Lung (tissue), 11 donors: ENCODE measurements at regions not wholly inside any gene's neighbourhood (a gene's known extent, or its start where the extent isn't known, plus 50 kb on each side); places are given as distances from the start of the nearest gene placed in this dataset.
A peak's percentile ranks its signal among the peaks of the same experiment; 100 is the strongest.

Experiments
- ATAC-seq: fragments of 200-7000 bp; cut with Tn5 transposase; one replicate; pipeline ENCODE4 v1.9.1; 2020; ENCODE audit warnings: moderate number of reproducible peaks; ENCODE audit not compliant: insufficient read depth, low FRiP score
- DNase-seq, 3 donors: peaks; one replicate each; pipeline ENCODE4 v3.0.0-alpha.2; 2013 to 2017
- H3K27ac ChIP-seq, 2 donors: one replicate each; pipeline ENCODE4 v1.5.1; 2013; ENCODE audit warnings: mild to moderate bottlenecking in 2 of 2, moderate library complexity in 2 of 2, control low read depth in 1 of 2, inconsistent platforms in 1 of 2, low read depth in 1 of 2, low read length in 1 of 2
- H3K27me3 ChIP-seq, 3 donors: one replicate each; pipeline ENCODE4 v1.5.1; 2013; ENCODE audit warnings: low read length in 2 of 3; ENCODE audit not compliant: control insufficient read depth in 3 of 3, insufficient read depth in 3 of 3
- H3K36me3 ChIP-seq, 4 donors: one replicate each; pipeline ENCODE4 v1.5.1; 2013; ENCODE audit warnings: low read length in 4 of 4, mild to moderate bottlenecking in 1 of 4, moderate library complexity in 1 of 4; ENCODE audit not compliant: control insufficient read depth in 4 of 4, insufficient read depth in 4 of 4
- H3K4me1 ChIP-seq, 5 donors: one replicate each; pipeline ENCODE4 v1.5.1; 2013; ENCODE audit warnings: low read length in 5 of 5, mild to moderate bottlenecking in 2 of 5, moderate library complexity in 1 of 5; ENCODE audit not compliant: control insufficient read depth in 5 of 5, insufficient read depth in 5 of 5
- H3K4me3 ChIP-seq: one replicate; pipeline ENCODE4 v1.5.1; 2013; ENCODE audit warnings: mild to moderate bottlenecking, control low read depth, moderate library complexity
- H3K9ac ChIP-seq, 2 donors: one replicate each; pipeline ENCODE4 v1.5.1; 2013; ENCODE audit warnings: low read length in 2 of 2, control low read depth in 1 of 2; ENCODE audit not compliant: insufficient read depth in 1 of 2
- H3K9me3 ChIP-seq, 4 donors: one replicate each; pipeline ENCODE4 v1.5.1; 2013; ENCODE audit warnings: low read length in 3 of 4, mild to moderate bottlenecking in 1 of 4, moderate library complexity in 1 of 4; ENCODE audit not compliant: control insufficient read depth in 4 of 4, insufficient read depth in 3 of 4
- WGBS, 2 donors: extraction: QIAGEN DNeasy Blood & Tissue Kit; methylation state at CpG; one replicate each; pipeline ENCODE4 v1.1.7; 2013; 5-methylcytosine and 5-hydroxymethylcytosine counted together
- TF ChIP-seq, protein P1 (sequence below): IDR thresholded peaks from 2 replicates; pipeline ENCODE4 v1.5.1; 2012; ENCODE audit warnings: mild to moderate bottlenecking; ENCODE audit errors: control extremely low read depth, extremely low read depth
- donor health status: control.
- donor health status: control.
- donor health status: Bipolar disorder and iron deficiency.
- donor health status: healthy.
- donor health status: DM: yes; HTN: yes; CAD: no.

GRCh38 chr4:14768449-14768848, 233.8 kb upstream of the CPEB2 start:
- Histone ChIP-seq H3K9me3 (no peaks in the 10 kb centered on the region), H3K4me3 (no peak overlapping the region), H3K36me3 (no peaks in the 10 kb centered on the region), H3K27ac (no peak overlapping the region), H3K4me1 (peaks cover 0 to 21% (median 0%) of the 10 kb centered on the region in 5 donors), H3K9ac (no peak overlapping the region), H3K27me3 (no peaks in the 10 kb centered on the region)
- ATAC-seq = no peak
- TF ChIP-seq, protein P1, sequence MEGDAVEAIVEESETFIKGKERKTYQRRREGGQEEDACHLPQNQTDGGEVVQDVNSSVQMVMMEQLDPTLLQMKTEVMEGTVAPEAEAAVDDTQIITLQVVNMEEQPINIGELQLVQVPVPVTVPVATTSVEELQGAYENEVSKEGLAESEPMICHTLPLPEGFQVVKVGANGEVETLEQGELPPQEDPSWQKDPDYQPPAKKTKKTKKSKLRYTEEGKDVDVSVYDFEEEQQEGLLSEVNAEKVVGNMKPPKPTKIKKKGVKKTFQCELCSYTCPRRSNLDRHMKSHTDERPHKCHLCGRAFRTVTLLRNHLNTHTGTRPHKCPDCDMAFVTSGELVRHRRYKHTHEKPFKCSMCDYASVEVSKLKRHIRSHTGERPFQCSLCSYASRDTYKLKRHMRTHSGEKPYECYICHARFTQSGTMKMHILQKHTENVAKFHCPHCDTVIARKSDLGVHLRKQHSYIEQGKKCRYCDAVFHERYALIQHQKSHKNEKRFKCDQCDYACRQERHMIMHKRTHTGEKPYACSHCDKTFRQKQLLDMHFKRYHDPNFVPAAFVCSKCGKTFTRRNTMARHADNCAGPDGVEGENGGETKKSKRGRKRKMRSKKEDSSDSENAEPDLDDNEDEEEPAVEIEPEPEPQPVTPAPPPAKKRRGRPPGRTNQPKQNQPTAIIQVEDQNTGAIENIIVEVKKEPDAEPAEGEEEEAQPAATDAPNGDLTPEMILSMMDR = no peak
- no peak for DNase-seq

DNA sequence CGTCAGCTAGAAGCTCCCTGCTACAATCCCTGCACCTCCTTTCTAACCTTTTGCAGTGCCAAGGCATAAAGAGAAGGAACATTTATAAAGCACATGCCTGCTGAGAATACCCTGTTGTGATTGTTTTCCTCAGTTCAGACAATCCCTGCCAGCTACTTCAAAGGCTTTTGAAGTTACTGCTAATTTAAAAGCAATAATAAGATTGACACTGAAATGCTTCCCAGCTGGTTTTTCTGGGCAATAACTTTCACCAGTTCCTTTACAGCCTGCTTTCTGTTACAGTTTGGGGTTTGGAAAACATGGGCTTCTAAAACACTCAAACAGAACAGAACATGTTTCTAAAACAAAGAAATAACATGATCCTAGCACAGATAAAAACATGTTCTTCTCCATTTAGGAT, 232.3 kb upstream of the CPEB2 start:
- Histone ChIP-seq H3K4me3 (no peak overlapping the region), H3K9me3 (no peaks in the 10 kb centered on the region), H3K27ac (no peak overlapping the region), H3K36me3 (no peaks in the 10 kb centered on the region), H3K27me3 (no peaks in the 10 kb centered on the region), H3K4me1 (peaks cover 0 to 21% (median 0%) of the 10 kb centered on the region in 5 donors), H3K9ac (no peak overlapping the region)
- ATAC-seq (no peak), DNase-seq (peak in 2 of 3 donors; percentile 41 to 66)
- TF ChIP-seq, protein P1 = no peak
- 61 to 67% methylated on average over 1 of the region's 1 CpG for WGBS, 2 donors

GRCh38 chr4:14771094-14771493, 231.2 kb upstream of the CPEB2 start:
- Histone ChIP-seq H3K27me3 (no peaks in the 10 kb centered on the region), H3K27ac (no peak overlapping the region), H3K9me3 (no peaks in the 10 kb centered on the region), H3K9ac (no peak overlapping the region), H3K36me3 (no peaks in the 10 kb centered on the region), H3K4me3 (no peak overlapping the region), H3K4me1 (peaks cover 0 to 21% (median 0%) of the 10 kb centered on the region in 5 donors)
- TF ChIP-seq, protein P1 = no peak
- no peak for ATAC-seq
- DNase-seq = peak; percentile 58 to 89 (median 77)
- 74 to 82% methylated on average over 2 of the region's 2 CpGs for WGBS, 2 donors

DNA sequence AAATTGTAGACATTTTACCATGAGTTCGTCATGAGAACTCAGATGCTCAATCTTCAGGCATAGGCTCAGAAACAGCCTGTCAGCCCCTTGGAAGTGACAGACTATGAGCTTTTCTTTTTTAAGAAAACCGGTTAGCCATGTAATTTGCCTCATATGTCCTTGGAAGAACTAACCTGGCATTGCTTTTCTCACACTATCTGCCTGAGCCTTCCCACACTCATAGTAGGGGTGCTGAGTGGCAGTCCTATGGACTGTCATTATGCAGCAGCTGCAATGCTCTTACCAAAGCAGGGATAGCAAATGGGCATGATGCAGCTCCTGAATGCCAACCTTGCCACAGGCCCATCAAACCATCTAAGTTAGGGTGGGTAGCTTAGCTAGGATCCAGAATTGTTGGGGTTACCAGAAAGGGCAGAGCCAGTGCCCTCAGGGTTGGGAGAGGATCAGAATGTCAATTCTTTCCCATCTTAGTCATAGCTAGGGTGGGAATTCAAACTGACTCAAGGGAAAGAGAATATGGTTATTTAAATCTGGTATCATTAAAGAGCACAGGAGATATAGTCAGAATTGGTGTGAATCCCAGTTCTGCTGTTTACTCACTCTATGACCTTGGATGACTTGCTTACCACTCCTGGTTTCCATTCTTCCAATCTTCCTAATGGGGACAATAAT, 230.6 kb upstream of the CPEB2 start:
- H3K4me3 ChIP-seq = no peak overlapping the region
- ATAC-seq (no peak), DNase-seq (no peak)
- H3K4me1 ChIP-seq = peaks cover 0 to 21% (median 0%) of the 10 kb centered on the region in 5 donors
- no peak overlapping the region for H3K9ac ChIP-seq
- H3K27me3 ChIP-seq = no peaks in the 10 kb centered on the region
- no peak overlapping the region for H3K27ac ChIP-seq
- H3K36me3 ChIP-seq = no peaks in the 10 kb centered on the region
- TF ChIP-seq, protein P1 = no peak
- no peaks in the 10 kb centered on the region for H3K9me3 ChIP-seq
- WGBS, 2 donors = 79 to 83% methylated on average over 2 of the region's 2 CpGs
